Mucosa of stomach (tissue), 1 donor: ENCODE measurements at regions not wholly inside any gene's neighbourhood (a gene's known extent, or its start where the extent isn't known, plus 50 kb on each side); places are given as distances from the start of the nearest gene placed in this dataset.
"Not testable (repeated sequence)": the region's sequence is repeated elsewhere in the genome, so short reads cannot be mapped to it uniquely, and the experiment has no call there.

Source experiments
- H3K27me3 ChIP-seq: one replicate; pipeline ENCODE4 v1.7.0; 2013; ENCODE audit warnings: mild to moderate bottlenecking, low read length; ENCODE audit not compliant: control insufficient read depth, insufficient read depth
- H3K36me3 ChIP-seq: one replicate; pipeline ENCODE4 v1.7.0; 2013; ENCODE audit warnings: low read length; ENCODE audit not compliant: control insufficient read depth, insufficient read depth
- H3K4me1 ChIP-seq: one replicate; pipeline ENCODE4 v1.7.0; 2013; ENCODE audit warnings: mild to moderate bottlenecking, low read length; ENCODE audit not compliant: control insufficient read depth, insufficient read depth
- H3K4me3 ChIP-seq: one replicate; pipeline ENCODE4 v1.7.0; 2013; ENCODE audit warnings: low read length
- H3K9ac ChIP-seq: one replicate; pipeline ENCODE4 v1.7.0; 2013; ENCODE audit warnings: mild to moderate bottlenecking, low read length, moderate library complexity
- H3K9me3 ChIP-seq: one replicate; pipeline ENCODE4 v1.7.0; 2013; ENCODE audit warnings: mild to moderate bottlenecking, low read length, moderate library complexity; ENCODE audit not compliant: control insufficient read depth
- donor health status: Pancreatic carcinoma.

GRCh38 chr1:47598357-47598756, 160.5 kb downstream of the FOXD2 start:
- peaks cover 6% of the 10 kb centered on the region for H3K27me3 ChIP-seq
- no peaks in the 10 kb centered on the region for H3K4me1 ChIP-seq
- no peak overlapping the region for H3K4me3 ChIP-seq
- H3K36me3 ChIP-seq = no peaks in the 10 kb centered on the region
- no peaks in the 10 kb centered on the region for H3K9me3 ChIP-seq
- no peak overlapping the region for H3K9ac ChIP-seq

DNA sequence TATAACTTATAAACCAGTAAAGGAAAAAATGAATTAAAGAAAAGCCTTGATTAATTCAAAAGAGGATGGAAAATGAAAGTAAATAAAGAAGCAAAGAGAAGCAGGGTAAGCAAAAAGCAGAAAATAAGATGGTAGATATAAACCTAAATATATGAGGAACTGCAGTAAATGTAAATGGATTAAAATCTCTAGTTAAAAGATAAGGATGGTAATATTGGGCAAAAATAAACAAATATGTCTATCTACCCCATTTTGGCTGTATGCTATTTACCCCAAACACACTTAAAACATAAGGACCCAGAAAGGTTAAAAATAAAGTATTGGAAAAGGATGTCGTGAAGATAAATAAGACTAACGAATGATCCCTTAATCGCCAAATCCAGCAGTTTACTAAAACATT, 161.9 kb downstream of the FOXD2 start:
- H3K4me1 ChIP-seq = no peaks in the 10 kb centered on the region
- H3K4me3 ChIP-seq = no peak overlapping the region
- no peaks in the 10 kb centered on the region for H3K36me3 ChIP-seq
- H3K27me3 ChIP-seq = no peaks in the 10 kb centered on the region
- no peaks in the 10 kb centered on the region for H3K9me3 ChIP-seq
- no peak overlapping the region for H3K9ac ChIP-seq

GRCh38 chr1:47602491-47602890, 164.6 kb downstream of the FOXD2 start:
- H3K36me3 ChIP-seq, H3K4me1 ChIP-seq, H3K4me3 ChIP-seq, H3K9ac ChIP-seq, H3K27me3 ChIP-seq, H3K9me3 ChIP-seq: not testable (repeated sequence)

- not testable (repeated sequence) for H3K36me3 ChIP-seq, H3K4me1 ChIP-seq, H3K9ac ChIP-seq, H3K9me3 ChIP-seq, H3K4me3 ChIP-seq, H3K27me3 ChIP-seq
Measured at GRCh38 chr1:47604869-47605268, 167.0 kb downstream of the FOXD2 start.

DNA sequence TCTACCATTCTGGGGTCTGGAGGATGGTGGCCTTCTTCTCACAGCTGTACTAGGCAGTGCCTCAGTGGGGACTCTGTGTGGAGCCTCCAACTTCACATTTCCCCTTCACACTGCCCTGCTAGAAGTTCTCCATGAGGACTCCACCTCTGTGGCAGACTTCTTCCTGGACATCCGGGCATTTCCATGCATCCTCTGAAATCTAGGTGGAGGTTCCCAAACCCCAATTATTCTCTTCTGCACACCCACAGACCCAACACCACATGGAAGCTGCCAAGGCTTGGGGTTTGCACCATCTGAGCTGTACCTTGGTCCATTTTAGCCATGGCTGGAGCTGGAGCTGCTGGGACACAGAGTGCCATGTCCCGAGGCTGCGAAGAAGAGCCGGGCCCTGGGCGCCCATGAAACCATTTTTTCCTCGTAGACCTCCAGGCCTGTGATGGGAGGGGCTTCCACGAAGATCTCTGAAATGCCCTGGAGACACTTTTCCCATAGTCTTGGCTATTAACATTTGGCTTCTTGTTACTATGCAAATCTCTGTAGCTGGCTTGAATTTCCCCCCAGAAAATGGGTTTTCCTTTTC, 170.5 kb downstream of the FOXD2 start:
- peaks cover 4% of the 10 kb centered on the region for H3K9me3 ChIP-seq
- H3K9ac ChIP-seq = no peak overlapping the region
- H3K4me3 ChIP-seq = no peak overlapping the region
- no peaks in the 10 kb centered on the region for H3K36me3 ChIP-seq
- no peaks in the 10 kb centered on the region for H3K4me1 ChIP-seq
- no peaks in the 10 kb centered on the region for H3K27me3 ChIP-seq

- no peak overlapping the region for H3K4me3 ChIP-seq
- no peaks in the 10 kb centered on the region for H3K36me3 ChIP-seq
- no peak overlapping the region for H3K9ac ChIP-seq
- no peaks in the 10 kb centered on the region for H3K27me3 ChIP-seq
- peaks cover 4% of the 10 kb centered on the region for H3K9me3 ChIP-seq
- H3K4me1 ChIP-seq = no peaks in the 10 kb centered on the region
Measured at GRCh38 chr1:47611992-47612391, 174.1 kb downstream of the FOXD2 start.

DNA sequence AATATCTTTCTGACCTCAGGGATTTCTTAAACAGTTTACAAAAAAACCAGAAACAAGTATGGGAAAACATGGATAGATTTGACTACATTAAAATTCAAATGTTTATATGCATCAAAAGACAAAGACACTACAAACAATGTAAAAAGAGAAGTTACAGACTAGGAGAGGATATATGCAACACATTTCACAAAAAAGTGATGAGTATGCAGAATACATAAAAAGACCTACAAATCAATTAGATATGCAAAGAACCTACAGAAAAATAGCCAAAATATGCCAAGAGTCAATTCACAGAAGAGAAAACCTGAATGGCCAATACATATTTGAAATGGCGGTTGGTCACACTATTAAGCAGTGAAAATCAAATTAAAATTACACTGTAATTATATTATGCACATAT, 175.0 kb downstream of the FOXD2 start:
- Histone ChIP-seq H3K9ac (no peak overlapping the region), H3K4me3 (no peak overlapping the region), H3K9me3 (peaks cover 4% of the 10 kb centered on the region), H3K36me3 (no peaks in the 10 kb centered on the region), H3K27me3 (no peaks in the 10 kb centered on the region), H3K4me1 (no peaks in the 10 kb centered on the region)

- Histone ChIP-seq H3K36me3 (no peaks in the 10 kb centered on the region), H3K4me1 (no peaks in the 10 kb centered on the region), H3K4me3 (no peak overlapping the region), H3K9me3 (no peaks in the 10 kb centered on the region), H3K27me3 (no peaks in the 10 kb centered on the region), H3K9ac (no peak overlapping the region)
Measured at GRCh38 chr1:47616036-47616435, 178.2 kb downstream of the FOXD2 start.

DNA sequence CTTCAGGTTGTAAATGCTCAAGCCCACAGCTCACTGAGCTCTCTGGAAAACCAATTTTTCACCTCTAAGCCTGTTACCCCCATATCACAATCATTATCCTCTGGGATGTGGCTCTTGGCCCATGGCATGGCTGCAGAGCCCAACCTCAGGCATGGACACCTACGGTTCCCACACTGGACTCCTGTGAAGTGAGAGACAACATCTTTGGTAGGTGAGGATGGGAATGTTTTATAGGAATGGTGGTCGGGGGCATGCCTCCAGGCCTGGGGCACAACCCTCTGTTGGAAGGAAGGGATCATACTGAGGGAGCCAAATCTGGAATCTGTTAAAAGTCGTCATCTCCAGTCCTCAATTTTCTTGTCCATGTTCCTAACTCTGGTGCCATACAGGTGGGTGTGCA, 179.1 kb downstream of the FOXD2 start:
- H3K9ac ChIP-seq = no peak overlapping the region
- H3K27me3 ChIP-seq = no peaks in the 10 kb centered on the region
- H3K9me3 ChIP-seq = no peaks in the 10 kb centered on the region
- no peaks in the 10 kb centered on the region for H3K36me3 ChIP-seq
- no peaks in the 10 kb centered on the region for H3K4me1 ChIP-seq
- no peak overlapping the region for H3K4me3 ChIP-seq

- no peaks in the 10 kb centered on the region for H3K4me1 ChIP-seq
- no peak overlapping the region for H3K4me3 ChIP-seq
- H3K36me3 ChIP-seq = no peaks in the 10 kb centered on the region
- H3K9me3 ChIP-seq = no peaks in the 10 kb centered on the region
- no peak overlapping the region for H3K9ac ChIP-seq
- no peaks in the 10 kb centered on the region for H3K27me3 ChIP-seq
Measured at GRCh38 chr1:47617381-47618221, 179.8 kb downstream of the FOXD2 start.

- H3K36me3 ChIP-seq = no peaks in the 10 kb centered on the region
Measured at GRCh38 chr1:47618222-47618720, 180.4 kb downstream of the FOXD2 start.

DNA sequence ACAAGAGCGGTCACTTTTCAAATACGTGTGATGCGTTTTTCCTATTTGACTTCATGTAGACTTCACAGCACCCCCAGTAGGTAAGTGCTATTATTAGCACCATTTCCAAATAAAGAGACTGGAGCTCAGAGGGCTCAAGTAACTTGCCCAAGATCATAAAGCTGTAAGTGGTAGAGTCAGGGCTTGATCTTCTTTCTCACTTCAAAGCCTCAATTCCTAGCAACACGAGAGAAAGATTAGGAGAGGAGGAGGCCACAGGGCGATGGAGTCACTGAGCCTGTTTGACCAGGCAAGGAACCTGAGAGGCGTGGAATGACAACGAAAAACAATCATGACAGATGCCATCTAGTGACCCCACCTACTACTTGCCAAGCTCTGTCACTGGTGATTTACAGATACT, 181.0 kb downstream of the FOXD2 start:
- Histone ChIP-seq H3K9ac (no peak overlapping the region), H3K4me1 (no peaks in the 10 kb centered on the region), H3K36me3 (no peaks in the 10 kb centered on the region), H3K27me3 (no peaks in the 10 kb centered on the region), H3K4me3 (no peak overlapping the region), H3K9me3 (no peaks in the 10 kb centered on the region)

More at GRCh38 chr1:47618222-47618720, 180.4 kb downstream of the FOXD2 start:
- Histone ChIP-seq H3K4me1 (no peaks in the 10 kb centered on the region), H3K4me3 (no peak overlapping the region), H3K27me3 (no peaks in the 10 kb centered on the region), H3K9ac (no peak overlapping the region), H3K9me3 (no peaks in the 10 kb centered on the region)
